GM23338 (cell line): ENCODE measurements at regions not wholly inside any gene's neighbourhood (a gene's known extent, or its start where the extent isn't known, plus 50 kb on each side); places are given as distances from the start of the nearest gene placed in this dataset.

ENCODE experiments used
- ATAC-seq: fragments of 200-7000 bp; cut with Tn5 transposase; 3 replicates; pipeline ENCODE4 v1.9.1; 2020
- DNase-seq: peaks from one replicate; pipeline ENCODE4 v3.0.0-alpha.2; 2015; ENCODE audit warnings: low spot score
- H2AFZ ChIP-seq: fragments of 200-600 bp; sonication (generic); 2 replicates; pipeline ENCODE4 v1.8.0; 2016; ENCODE audit warnings: antibody characterized with exemption, mild to moderate bottlenecking, moderate library complexity
- H3F3A ChIP-seq: fragments of 200-600 bp; sonication (generic); replicated peaks from 2 replicates; pipeline ENCODE4 v1.8.0; 2017; ENCODE audit warnings: antibody characterized with exemption, mixed run types, low read depth
- H3K27ac ChIP-seq: fragments of 200-600 bp; sonication (generic); 2 replicates; pipeline ENCODE4 v1.6.1; 2016; ENCODE audit warnings: low read depth
- H3K27me3 ChIP-seq: fragments of 200-600 bp; sonication (generic); 2 replicates; pipeline ENCODE4 v1.8.0; 2016; ENCODE audit warnings: mild to moderate bottlenecking, mixed run types, moderate library complexity; ENCODE audit not compliant: insufficient read depth
- H3K36me3 ChIP-seq: fragments of 200-600 bp; sonication (generic); 2 replicates; pipeline ENCODE4 v1.8.0; 2016; ENCODE audit warnings: mild to moderate bottlenecking; ENCODE audit not compliant: insufficient read depth
- H3K4me1 ChIP-seq: fragments of 200-600 bp; sonication (generic); 2 replicates; pipeline ENCODE4 v1.8.0; 2016; ENCODE audit warnings: mild to moderate bottlenecking, moderate library complexity; ENCODE audit not compliant: insufficient read depth
- H3K4me2 ChIP-seq: fragments of 200-600 bp; sonication (generic); 2 replicates; pipeline ENCODE4 v1.7.1; 2017; ENCODE audit warnings: mixed run types
- H3K4me3 ChIP-seq: fragments of 200-600 bp; sonication (generic); 2 replicates; pipeline ENCODE4 v1.6.1; 2016; ENCODE audit warnings: mixed run types
- H3K79me2 ChIP-seq: fragments of 200-600 bp; sonication (generic); replicated peaks from 2 replicates; pipeline ENCODE4 v1.8.0; 2017; ENCODE audit warnings: mild to moderate bottlenecking; ENCODE audit not compliant: insufficient read depth
- H3K9me2 ChIP-seq: fragments of 200-600 bp; sonication (generic); 2 replicates; pipeline ENCODE4 v1.8.0; 2017; ENCODE audit not compliant: insufficient read depth
- H4K20me1 ChIP-seq: fragments of 200-600 bp; sonication (generic); replicated peaks from 2 replicates; pipeline ENCODE4 v1.8.0; 2017; ENCODE audit warnings: mild to moderate bottlenecking; ENCODE audit not compliant: insufficient read depth
- H3K27ac Mint-ChIP-seq: 2 replicates; pipeline ENCODE4 v1.8.0; 2020; ENCODE audit warnings: inconsistent platforms, mild to moderate bottlenecking, moderate library complexity, mixed read lengths
- H3K27me3 Mint-ChIP-seq: 3 replicates; pipeline ENCODE4 v1.8.0; 2022; ENCODE audit warnings: low read depth, mild to moderate bottlenecking, moderate library complexity, mixed read lengths, inconsistent platforms; ENCODE audit not compliant: insufficient read depth, poor library complexity
- H3K36me3 Mint-ChIP-seq: 3 replicates; pipeline ENCODE4 v1.8.0; 2021; ENCODE audit warnings: low read depth, mild to moderate bottlenecking, inconsistent platforms, moderate library complexity, mixed read lengths
- H3K4me1 Mint-ChIP-seq: 3 replicates; pipeline ENCODE4 v1.8.0; 2020; ENCODE audit warnings: mild to moderate bottlenecking, inconsistent platforms, mixed read lengths
- H3K4me3 Mint-ChIP-seq: 3 replicates; pipeline ENCODE4 v1.8.0; 2021; ENCODE audit warnings: moderate library complexity, mild to moderate bottlenecking, inconsistent platforms, mixed read lengths
- H3K9me3 Mint-ChIP-seq: 3 replicates; pipeline ENCODE4 v1.8.0; 2020; ENCODE audit warnings: moderate library complexity, mild to moderate bottlenecking, inconsistent platforms, mixed read lengths
- CREB1 ChIP-seq: fragments of 250-450 bp; sonication (Bioruptor Pico); IDR thresholded peaks from 2 replicates; pipeline ENCODE4 v1.5.0; 2020; ENCODE audit warnings: low read depth, mild to moderate bottlenecking, moderate library complexity
- CTCF ChIP-seq, 2 experiments: fragments of 200-600 bp in 1 of 2; sonication (generic) in 1 of 2; conservative IDR thresholded peaks; 2 replicates each; pipeline versions ENCODE4 v1.5.1 to v1.6.1; 2016 to 2017; ENCODE audit warnings: antibody characterized with exemption in 2 of 2, low read depth in 2 of 2, mild to moderate bottlenecking in 2 of 2, moderate library complexity in 1 of 2
- ETS1 ChIP-seq: IDR thresholded peaks from 2 replicates; pipeline ENCODE4 v1.6.1; 2016; ENCODE audit warnings: antibody characterized with exemption
- EZH2 ChIP-seq: fragments of 200-600 bp; sonication (generic); IDR thresholded peaks from one replicate; pipeline ENCODE4 v1.8.0; 2017; ENCODE audit warnings: antibody characterized with exemption, mild to moderate bottlenecking, low read depth; ENCODE audit not compliant: unreplicated experiment
- EZH2phosphoT487 ChIP-seq: fragments of 200-600 bp; sonication (generic); IDR thresholded peaks from one replicate; pipeline ENCODE4 v1.8.1; 2018; ENCODE audit warnings: antibody characterized with exemption; ENCODE audit not compliant: unreplicated experiment
- JUNB ChIP-seq: IDR thresholded peaks from one replicate; pipeline ENCODE4 v1.6.1; 2016; ENCODE audit warnings: antibody characterized with exemption; ENCODE audit not compliant: unreplicated experiment
- NANOG ChIP-seq: IDR thresholded peaks from 2 replicates; pipeline ENCODE4 v1.6.1; 2016; ENCODE audit warnings: antibody characterized with exemption, borderline replicate concordance
- POLR2AphosphoS5 ChIP-seq: IDR thresholded peaks from 2 replicates; pipeline ENCODE4 v1.6.1; 2016; ENCODE audit warnings: antibody characterized with exemption, low read depth
- REST ChIP-seq: IDR thresholded peaks from one replicate; pipeline ENCODE4 v1.6.1; 2018; ENCODE audit warnings: antibody characterized with exemption; ENCODE audit not compliant: unreplicated experiment
- STAT1 ChIP-seq: IDR thresholded peaks from one replicate; pipeline ENCODE4 v1.6.1; 2016; ENCODE audit warnings: antibody characterized with exemption; ENCODE audit not compliant: unreplicated experiment
- ZNF114 ChIP-seq: fragments of 250-450 bp; sonication (Bioruptor Pico); IDR thresholded peaks from 2 replicates; pipeline ENCODE4 v1.5.0; 2020; ENCODE audit warnings: mild to moderate bottlenecking, moderate library complexity
- ZNF331 ChIP-seq: fragments of 250-450 bp; sonication (Bioruptor Pico); IDR thresholded peaks from 2 replicates; pipeline ENCODE4 v1.5.0; 2020; ENCODE audit warnings: low read depth, mild to moderate bottlenecking, moderate library complexity
- ZNF462 ChIP-seq: fragments of 250-450 bp; sonication (Bioruptor Pico); IDR thresholded peaks from 2 replicates; pipeline ENCODE4 v1.5.0; 2020; ENCODE audit warnings: mild to moderate bottlenecking, moderate library complexity

- TF ChIP-seq CTCF (conservative IDR thresholded peaks at IDR 0.05; ENCODE audit: low read depth in 2 of 2) = no peak
- TF ChIP-seq POLR2AphosphoS5 = no peak
- no peak for TF ChIP-seq ZNF114 (CRISPR knock-in tag)
- TF ChIP-seq JUNB = no peak
Observed at GRCh38 chr2:195352581-195352980, 304.4 kb upstream of the SLC39A10 start (continued).

GRCh38 chr2:195343942-195344530 is 313.0 kb upstream of the SLC39A10 start:
- peak overlapping the region; percentile 39; the same call in 1 of the 2 replicates for H2AFZ ChIP-seq
- H3K36me3 Mint-ChIP-seq = no peaks in the 10 kb centered on the region
- H3K4me3 Mint-ChIP-seq = no peak overlapping the region
- H3K4me3 ChIP-seq = no peak overlapping the region
- 0 out of 3 replicates have a peak, but pooled peaks cover 2% of the 10 kb centered on the region for H3K4me1 Mint-ChIP-seq
- no peak overlapping the region for H3K4me2 ChIP-seq
- no peaks in the 10 kb centered on the region for H3K27me3 Mint-ChIP-seq
- no peaks in the 10 kb centered on the region for H3K27me3 ChIP-seq
- H3K4me1 ChIP-seq = no peaks in the 10 kb centered on the region
- H3K9me3 Mint-ChIP-seq = no peaks in the 10 kb centered on the region
- no peak overlapping the region for H3K27ac ChIP-seq
- H3K9me2 ChIP-seq = no peaks in the 10 kb centered on the region; the same call in 1 of the 2 replicates
- ATAC-seq = no peak
- no peaks in the 10 kb centered on the region for H3K79me2 ChIP-seq
- H3F3A ChIP-seq = no peaks in the 10 kb centered on the region
- no peaks in the 10 kb centered on the region for H3K36me3 ChIP-seq
- no peak overlapping the region for H3K27ac Mint-ChIP-seq
- no peak for DNase-seq
- no peaks in the 10 kb centered on the region for H4K20me1 ChIP-seq
- TF ChIP-seq STAT1 (no peak), ETS1 (no peak), EZH2phosphoT487 (no peak), REST (no peak), POLR2AphosphoS5 (no peak), ZNF114 (CRISPR knock-in tag) (no peak), NANOG (no peak), ZNF331 (CRISPR knock-in tag) (no peak), CREB1 (CRISPR knock-in tag) (no peak), ZNF462 (CRISPR knock-in tag) (no peak), EZH2 (no peak)
